Hepatocyte (in vitro differentiated cells): ENCODE measurements at regions not wholly inside any gene's neighbourhood (a gene's known extent, or its start where the extent isn't known, plus 50 kb on each side); places are given as distances from the start of the nearest gene placed in this dataset.
"Not testable (repeated sequence)": the region's sequence is repeated elsewhere in the genome, so short reads cannot be mapped to it uniquely, and the experiment has no call there.

Source experiments
- DNase-seq: peaks from one replicate; pipeline ENCODE4 v3.0.0-alpha.2; 2016; ENCODE audit warnings: low spot score
- H2AFZ ChIP-seq: fragments of 200-600 bp; sonication (generic); 2 replicates; pipeline ENCODE4 v1.6.0; 2016; ENCODE audit warnings: antibody characterized with exemption, mild to moderate bottlenecking
- H3K27ac ChIP-seq: fragments of 200-600 bp; sonication (generic); 2 replicates; pipeline ENCODE4 v1.5.1; 2016; ENCODE audit warnings: mild to moderate bottlenecking
- H3K27me3 ChIP-seq: fragments of 200-600 bp; sonication (generic); 2 replicates; pipeline ENCODE4 v1.6.1; 2016
- H3K36me3 ChIP-seq: fragments of 200-600 bp; sonication (generic); replicated peaks from 2 replicates; pipeline ENCODE4 v1.5.1; 2016; ENCODE audit warnings: low read depth; ENCODE audit not compliant: insufficient read depth
- H3K4me1 ChIP-seq: fragments of 200-600 bp; sonication (generic); 2 replicates; pipeline ENCODE4 v1.5.1; 2016; ENCODE audit warnings: mild to moderate bottlenecking, moderate library complexity; ENCODE audit not compliant: insufficient read depth
- H3K4me2 ChIP-seq: fragments of 200-600 bp; sonication (generic); 2 replicates; pipeline ENCODE4 v1.6.0; 2016
- H3K4me3 ChIP-seq: fragments of 200-600 bp; sonication (generic); 2 replicates; pipeline ENCODE4 v1.5.1; 2016; ENCODE audit warnings: mild to moderate bottlenecking
- H3K79me2 ChIP-seq: fragments of 200-600 bp; sonication (generic); 2 replicates; pipeline ENCODE4 v1.6.0; 2017; ENCODE audit warnings: mild to moderate bottlenecking
- H3K9me2 ChIP-seq: fragments of 200-600 bp; sonication (generic); replicated peaks from 2 replicates; pipeline ENCODE4 v1.6.0; 2017; ENCODE audit warnings: mild to moderate bottlenecking; ENCODE audit not compliant: insufficient read depth
- H3K9me3 ChIP-seq: fragments of 200-600 bp; sonication (generic); 2 replicates; pipeline ENCODE4 v1.5.1; 2016; ENCODE audit warnings: low read depth, mild to moderate bottlenecking
- H4K20me1 ChIP-seq: fragments of 200-600 bp; sonication (generic); 2 replicates; pipeline ENCODE4 v1.6.0; 2016; ENCODE audit warnings: mild to moderate bottlenecking; ENCODE audit not compliant: insufficient read depth, poor library complexity, severe bottlenecking
- EZH2 ChIP-seq: fragments of 200-600 bp; sonication (generic); IDR thresholded peaks from 2 replicates; pipeline ENCODE4 v1.6.1; 2016; ENCODE audit warnings: antibody characterized with exemption, mild to moderate bottlenecking, borderline replicate concordance
- EZH2phosphoT487 ChIP-seq: fragments of 200-600 bp; sonication (generic); IDR thresholded peaks from one replicate; pipeline ENCODE4 v1.6.1; 2018; ENCODE audit warnings: antibody characterized with exemption, mild to moderate bottlenecking, low read depth, moderate library complexity; ENCODE audit not compliant: unreplicated experiment, severe bottlenecking
- WGBS: methylation state at CpG from one replicate; pipeline ENCODE4 v1.1.6; 2016; ENCODE audit warnings: low lambda C conversion rate; ENCODE audit errors: missing lambda C conversion rate; 5-methylcytosine and 5-hydroxymethylcytosine counted together
- TF ChIP-seq, protein P1 (sequence below): fragments of 200-600 bp; sonication (generic); IDR thresholded peaks from 2 replicates; pipeline ENCODE4 v1.5.1; 2016; ENCODE audit warnings: antibody characterized with exemption, mild to moderate bottlenecking; ENCODE audit not compliant: poor library complexity

DNA sequence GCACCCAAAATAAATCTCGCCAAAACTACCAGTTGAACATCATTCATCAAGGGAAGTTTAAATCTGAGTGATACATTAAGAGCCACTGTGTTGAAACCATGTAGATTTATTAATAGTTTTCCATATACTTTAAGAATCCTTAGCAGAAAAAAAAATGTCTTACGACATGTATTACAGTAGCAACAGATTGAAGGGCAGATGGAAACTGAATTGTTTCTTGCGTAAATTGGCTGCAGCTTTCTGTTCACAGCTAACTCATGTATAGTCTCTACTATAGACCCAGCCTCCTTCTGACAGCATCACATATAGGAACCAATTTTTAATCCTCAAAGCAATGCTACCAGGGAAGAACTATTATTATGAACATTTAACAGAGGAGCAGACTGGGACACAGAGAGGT, 195.2 kb upstream of the PUDP start:
- no peak overlapping the region for H3K4me3 ChIP-seq
- TF ChIP-seq EZH2phosphoT487 = no peak
- no peak for TF ChIP-seq EZH2
- TF ChIP-seq, protein P1, sequence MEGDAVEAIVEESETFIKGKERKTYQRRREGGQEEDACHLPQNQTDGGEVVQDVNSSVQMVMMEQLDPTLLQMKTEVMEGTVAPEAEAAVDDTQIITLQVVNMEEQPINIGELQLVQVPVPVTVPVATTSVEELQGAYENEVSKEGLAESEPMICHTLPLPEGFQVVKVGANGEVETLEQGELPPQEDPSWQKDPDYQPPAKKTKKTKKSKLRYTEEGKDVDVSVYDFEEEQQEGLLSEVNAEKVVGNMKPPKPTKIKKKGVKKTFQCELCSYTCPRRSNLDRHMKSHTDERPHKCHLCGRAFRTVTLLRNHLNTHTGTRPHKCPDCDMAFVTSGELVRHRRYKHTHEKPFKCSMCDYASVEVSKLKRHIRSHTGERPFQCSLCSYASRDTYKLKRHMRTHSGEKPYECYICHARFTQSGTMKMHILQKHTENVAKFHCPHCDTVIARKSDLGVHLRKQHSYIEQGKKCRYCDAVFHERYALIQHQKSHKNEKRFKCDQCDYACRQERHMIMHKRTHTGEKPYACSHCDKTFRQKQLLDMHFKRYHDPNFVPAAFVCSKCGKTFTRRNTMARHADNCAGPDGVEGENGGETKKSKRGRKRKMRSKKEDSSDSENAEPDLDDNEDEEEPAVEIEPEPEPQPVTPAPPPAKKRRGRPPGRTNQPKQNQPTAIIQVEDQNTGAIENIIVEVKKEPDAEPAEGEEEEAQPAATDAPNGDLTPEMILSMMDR = no peak
- no peaks in the 10 kb centered on the region for H3K79me2 ChIP-seq
- no peak overlapping the region for H3K27ac ChIP-seq
- H3K4me1 ChIP-seq = no peaks in the 10 kb centered on the region
- H4K20me1 ChIP-seq = no peaks in the 10 kb centered on the region
- WGBS = 74% methylated on average over 3 of the region's 3 CpGs
- no peaks in the 10 kb centered on the region for H3K9me2 ChIP-seq
- H3K27me3 ChIP-seq = no peaks in the 10 kb centered on the region
- no peak for DNase-seq
- H3K4me2 ChIP-seq = no peak overlapping the region
- no peak overlapping the region for H2AFZ ChIP-seq
- H3K9me3 ChIP-seq = no peaks in the 10 kb centered on the region
- no peaks in the 10 kb centered on the region for H3K36me3 ChIP-seq

DNA sequence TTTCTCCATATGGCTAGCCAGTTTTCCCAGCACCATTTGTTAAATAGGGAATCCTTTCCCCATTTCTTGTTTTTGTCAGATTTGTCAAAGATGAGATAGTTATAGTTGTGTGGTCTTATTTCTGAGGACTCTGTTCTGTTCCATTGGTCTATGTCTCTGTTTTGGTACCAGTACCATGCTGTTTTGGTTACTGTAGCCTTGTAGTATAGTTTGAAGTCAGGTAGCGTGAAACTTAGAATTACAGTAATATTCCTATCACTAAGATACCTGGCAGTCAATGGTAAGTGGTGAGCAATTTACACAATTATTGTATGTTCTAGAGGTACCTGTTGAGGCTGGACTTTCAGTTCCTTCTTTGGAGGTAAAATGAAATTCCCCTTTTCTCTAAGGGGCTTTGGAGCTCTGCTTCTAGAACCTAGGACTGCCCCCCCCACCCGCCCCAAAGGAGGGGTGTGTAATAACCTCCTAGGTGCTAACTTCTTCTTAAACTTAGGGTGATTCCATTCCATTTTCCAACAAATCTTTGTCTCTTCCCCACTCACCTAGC, 187.9 kb upstream of the PUDP start:
- WGBS = 73% methylated on average over 2 of the region's 2 CpGs
- H3K9me3 ChIP-seq, H3K4me3 ChIP-seq, H3K36me3 ChIP-seq, H3K9me2 ChIP-seq, H3K27me3 ChIP-seq, H3K4me2 ChIP-seq, H3K27ac ChIP-seq, DNase-seq, H4K20me1 ChIP-seq, H2AFZ ChIP-seq, H3K79me2 ChIP-seq, H3K4me1 ChIP-seq: not testable (repeated sequence)

DNA sequence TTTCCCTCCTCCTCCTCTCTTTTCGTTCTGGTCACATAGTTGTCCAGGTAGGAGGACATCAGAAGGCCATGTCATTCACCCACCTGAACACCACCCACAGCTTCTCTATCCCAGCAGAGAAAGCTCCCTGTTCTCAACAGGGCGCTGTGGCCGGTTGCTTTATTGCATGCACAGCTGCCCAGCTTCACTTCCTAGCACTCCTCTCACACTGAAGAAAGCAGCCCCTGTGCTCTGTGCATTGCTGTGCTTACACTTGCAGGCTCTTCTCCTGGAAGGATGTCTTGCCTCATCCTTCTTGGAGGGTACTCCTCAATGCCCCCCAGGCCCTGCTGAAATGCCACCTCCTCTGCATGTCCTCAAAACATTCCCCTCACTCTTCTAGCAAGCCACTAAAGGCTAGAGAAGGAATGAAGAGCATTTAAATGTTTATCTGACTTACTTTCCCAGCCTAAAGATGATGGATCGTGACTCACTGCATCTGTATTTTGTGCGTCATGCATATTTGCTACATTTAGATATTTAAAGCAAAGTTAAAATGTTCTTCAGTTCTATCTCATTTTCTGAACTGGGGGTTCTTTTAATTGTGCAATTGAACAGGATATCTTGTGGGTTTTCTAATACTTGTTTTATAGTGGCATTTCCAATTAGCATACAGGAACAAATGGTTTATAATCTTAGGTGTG, 186.4 kb upstream of the PUDP start:
- Histone ChIP-seq H3K4me3 (no peak overlapping the region), H3K79me2 (no peaks in the 10 kb centered on the region), H3K36me3 (no peaks in the 10 kb centered on the region), H3K9me2 (no peaks in the 10 kb centered on the region), H3K27me3 (no peaks in the 10 kb centered on the region), H2AFZ (no peak overlapping the region), H3K27ac (no peak overlapping the region), H4K20me1 (no peaks in the 10 kb centered on the region), H3K4me2 (no peak overlapping the region), H3K4me1 (no peaks in the 10 kb centered on the region), H3K9me3 (no peaks in the 10 kb centered on the region)
- WGBS = 83% methylated on average over 5 of the region's 5 CpGs
- TF ChIP-seq, protein P1 = no peak
- no peak for TF ChIP-seq EZH2phosphoT487
- no peak for TF ChIP-seq EZH2
- DNase-seq = no peak

DNA sequence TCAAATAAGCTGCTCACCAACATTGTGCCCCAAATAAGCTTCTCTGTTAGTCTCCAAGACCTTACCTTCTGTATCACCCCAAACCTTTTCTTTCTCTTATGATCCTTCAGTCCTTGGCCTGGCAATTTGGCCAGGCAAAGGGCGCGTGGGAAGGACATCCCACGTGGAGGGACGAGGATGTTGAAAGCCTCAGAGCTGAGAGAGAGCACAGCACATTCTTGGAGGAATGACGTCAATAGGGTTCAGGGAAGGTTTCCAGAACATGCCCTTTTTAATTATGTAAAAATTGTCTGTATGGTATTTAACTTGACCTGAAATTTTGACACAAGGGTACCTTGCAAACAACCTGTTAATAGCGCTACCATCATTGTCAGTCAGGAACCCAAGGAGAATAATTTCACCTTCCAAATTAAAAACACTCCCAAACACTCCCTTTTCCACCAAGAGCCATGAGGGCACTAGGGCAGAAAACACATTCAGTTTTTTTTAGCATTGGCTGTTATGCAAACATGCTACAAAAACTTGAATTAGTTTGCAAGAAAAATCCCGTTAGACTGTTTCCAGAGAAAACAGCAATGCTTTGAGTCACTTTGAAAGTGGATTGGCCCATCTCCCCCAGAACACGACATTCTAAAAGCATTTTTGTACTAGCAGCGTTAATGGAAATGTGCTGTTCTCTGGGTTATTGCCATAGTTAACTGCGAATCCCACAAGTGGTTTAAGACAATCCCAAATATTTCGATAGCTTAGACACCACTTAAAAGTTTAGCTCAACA, 183.2 kb upstream of the PUDP start:
- H3K27ac ChIP-seq = no peak overlapping the region
- no peaks in the 10 kb centered on the region for H3K36me3 ChIP-seq
- no peaks in the 10 kb centered on the region for H3K9me2 ChIP-seq
- no peak overlapping the region for H3K4me2 ChIP-seq
- WGBS = 65% methylated on average over 11 of the region's 11 CpGs
- H3K4me3 ChIP-seq = no peak overlapping the region
- H4K20me1 ChIP-seq = no peaks in the 10 kb centered on the region
- no peaks in the 10 kb centered on the region for H3K27me3 ChIP-seq
- H3K4me1 ChIP-seq = no peaks in the 10 kb centered on the region
- no peak for DNase-seq
- no peak for TF ChIP-seq EZH2phosphoT487
- TF ChIP-seq, protein P1 = no peak
- TF ChIP-seq EZH2 = no peak
- no peaks in the 10 kb centered on the region for H3K9me3 ChIP-seq
- no peaks in the 10 kb centered on the region for H3K79me2 ChIP-seq
- no peak overlapping the region for H2AFZ ChIP-seq
